ENCODE measurements at regions not wholly inside any gene's neighbourhood (a gene's known extent, or its start where the extent isn't known, plus 50 kb on each side); places are given as distances from the start of the nearest gene placed in this dataset.

DNA sequence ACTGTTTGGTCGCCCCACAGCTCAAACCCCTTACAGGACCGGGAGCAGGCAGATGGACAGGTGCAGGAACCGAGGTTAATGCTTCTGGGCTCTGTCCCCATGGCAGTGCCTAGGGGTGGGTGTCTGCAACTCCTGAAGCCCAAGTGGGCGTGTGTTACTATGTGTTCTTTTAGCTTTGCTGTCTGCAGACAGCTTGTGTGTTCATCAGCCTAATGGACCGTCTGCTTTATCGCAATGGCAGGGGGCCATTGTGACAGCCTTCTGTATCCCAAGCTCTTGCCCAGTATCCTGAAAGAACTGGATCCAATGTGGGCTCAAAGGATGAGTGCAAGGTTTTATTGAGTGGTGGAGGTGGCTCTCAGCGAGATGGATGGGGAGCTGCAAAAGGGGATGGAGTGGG is 266.7 kb downstream of the CSNK1G3 start:
- DNase-seq, result no peak
- no peak for TF ChIP-seq CTCF (IDR thresholded peaks at IDR 0.05; ENCODE audit: low read depth, low read length, missing control alignments)
- no peak overlapping the region for H3K27ac ChIP-seq
- H3K27me3 ChIP-seq (replicated peaks), result no peaks in the 10 kb centered on the region
- H3K36me3 ChIP-seq (replicated peaks), result no peaks in the 10 kb centered on the region
- no peak overlapping the region for H3K4me3 ChIP-seq (ENCODE audit: low read depth, low read length)
- in situ Hi-C loops (cut with HindIII; ENCODE audit: low pct_ligation_motif_present, low sequenced_read_pairs), result no loop called here

- Histone ChIP-seq H3K27me3 (replicated peaks) (no peaks in the 10 kb centered on the region), H3K27ac (no peak overlapping the region), H3K4me3 (ENCODE audit: low read depth, low read length) (no peak overlapping the region), H3K36me3 (replicated peaks) (no peaks in the 10 kb centered on the region)
- peak; percentile 85 for DNase-seq
- TF ChIP-seq CTCF (IDR thresholded peaks at IDR 0.05; ENCODE audit: low read depth, low read length, missing control alignments), result no peak
- in situ Hi-C loops (cut with HindIII; ENCODE audit: low pct_ligation_motif_present, low sequenced_read_pairs), result no loop called here
Observed at GRCh38 chr5:123776761-123777160, 264.8 kb downstream of the CSNK1G3 start.

DNA sequence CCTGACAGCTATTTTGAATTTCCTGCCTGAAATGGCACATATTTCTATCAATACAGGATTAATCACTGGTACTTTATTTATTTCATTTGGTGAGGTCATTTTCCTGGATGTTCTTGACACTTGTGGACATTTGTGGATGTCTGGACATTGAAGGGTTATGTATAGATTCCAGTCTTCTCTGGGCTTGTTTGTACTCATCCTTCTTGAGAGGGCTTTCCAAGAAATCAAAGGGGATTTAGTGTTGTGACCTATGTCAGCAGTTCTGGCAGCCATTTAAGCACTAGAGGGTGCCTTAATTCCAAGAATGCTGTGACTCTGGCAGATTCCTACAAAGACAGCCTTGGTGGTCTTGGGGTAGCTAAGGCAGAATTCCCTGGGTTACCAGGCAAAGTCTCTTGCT is 259.7 kb downstream of the CSNK1G3 start:
- no peak for DNase-seq
- TF ChIP-seq CTCF (IDR thresholded peaks at IDR 0.05; ENCODE audit: low read depth, low read length, missing control alignments), result no peak

DNA sequence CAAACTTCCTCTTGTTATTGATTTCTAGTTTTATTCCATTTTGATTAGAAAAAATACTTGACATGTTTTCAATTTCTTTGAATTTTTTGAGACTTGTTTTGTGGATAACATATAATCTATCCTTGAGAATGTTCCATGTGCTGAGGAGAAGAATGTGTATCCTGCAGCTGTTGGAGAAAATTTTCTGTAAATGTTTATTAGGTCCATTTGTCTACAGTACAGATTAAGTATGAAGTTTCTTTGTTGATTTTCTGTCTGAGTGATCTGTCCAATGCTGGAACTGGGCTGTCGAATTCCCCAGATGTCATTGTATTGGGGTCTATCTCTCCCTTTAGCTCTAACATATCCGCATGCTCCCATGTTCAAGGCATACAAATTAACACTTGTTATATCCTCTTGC is 251.2 kb downstream of the CSNK1G3 start:
- Histone ChIP-seq H3K4me3 (ENCODE audit: low read depth, low read length) (no peak overlapping the region), H3K36me3 (replicated peaks) (no peaks in the 10 kb centered on the region), H3K27me3 (replicated peaks) (no peaks in the 10 kb centered on the region), H3K27ac (no peak overlapping the region)
- in situ Hi-C loops (cut with HindIII; ENCODE audit: low pct_ligation_motif_present, low sequenced_read_pairs), result no loop called here
- no peak for DNase-seq
- TF ChIP-seq CTCF (IDR thresholded peaks at IDR 0.05; ENCODE audit: low read depth, low read length, missing control alignments), result no peak

More for the DNA sequence above, 259.7 kb downstream of the CSNK1G3 start:
- Histone ChIP-seq H3K36me3 (replicated peaks) (no peaks in the 10 kb centered on the region), H3K27me3 (replicated peaks) (no peaks in the 10 kb centered on the region), H3K27ac (no peak overlapping the region), H3K4me3 (ENCODE audit: low read depth, low read length) (no peak overlapping the region)
- in situ Hi-C loops (cut with HindIII; ENCODE audit: low pct_ligation_motif_present, low sequenced_read_pairs), result no loop called here

DNA sequence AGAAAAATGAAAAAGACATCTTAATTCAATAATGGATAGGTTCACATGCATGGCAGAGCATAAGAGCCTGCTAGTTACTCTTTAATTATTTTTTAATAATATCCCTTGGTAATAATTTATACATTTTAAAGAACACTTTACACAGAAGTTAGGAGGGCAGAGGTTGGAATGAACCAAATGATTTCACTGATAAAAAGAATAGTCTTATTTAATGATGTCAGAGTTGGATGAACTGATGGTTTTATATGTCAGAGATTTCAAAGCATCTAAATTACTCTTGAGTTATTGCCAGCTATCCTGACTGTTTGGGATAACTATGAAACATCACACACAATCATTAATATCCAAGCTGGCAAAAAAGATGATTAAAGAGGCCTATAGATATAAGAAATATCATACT is 244.8 kb downstream of the CSNK1G3 start:
- H3K4me3 ChIP-seq (ENCODE audit: low read depth, low read length), result no peak overlapping the region
- in situ Hi-C loops (cut with HindIII; ENCODE audit: low pct_ligation_motif_present, low sequenced_read_pairs), result no loop called here
- H3K27ac ChIP-seq, result no peak overlapping the region
- no peak for TF ChIP-seq CTCF (IDR thresholded peaks at IDR 0.05; ENCODE audit: low read depth, low read length, missing control alignments)
- DNase-seq, result no peak
- H3K27me3 ChIP-seq (replicated peaks), result no peaks in the 10 kb centered on the region
- no peaks in the 10 kb centered on the region for H3K36me3 ChIP-seq (replicated peaks)

DNA sequence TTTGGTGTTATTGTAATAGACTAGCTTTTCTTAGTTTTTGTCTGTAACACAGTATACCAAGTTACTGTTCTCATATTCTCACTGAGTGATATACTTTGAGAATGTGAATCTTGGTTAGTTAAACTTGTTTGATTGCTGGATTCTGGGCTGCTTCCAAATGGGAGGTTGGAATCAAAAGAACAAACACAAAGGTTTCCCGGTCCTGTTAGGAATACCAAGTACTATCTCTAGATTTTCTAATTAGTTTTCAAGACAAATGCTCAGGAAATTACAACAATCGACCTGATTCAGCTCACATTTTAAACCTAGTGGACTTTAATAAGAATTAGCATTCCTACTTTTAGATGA is 244.3 kb downstream of the CSNK1G3 start:
- DNase-seq, result no peak
- TF ChIP-seq CTCF (IDR thresholded peaks at IDR 0.05; ENCODE audit: low read depth, low read length, missing control alignments), result no peak
- H3K27ac ChIP-seq, result peak overlapping the region; percentile 72
- H3K4me3 ChIP-seq (ENCODE audit: low read depth, low read length), result no peak overlapping the region
- no peaks in the 10 kb centered on the region for H3K36me3 ChIP-seq (replicated peaks)
- no peaks in the 10 kb centered on the region for H3K27me3 ChIP-seq (replicated peaks)
- in situ Hi-C loops (cut with HindIII; ENCODE audit: low pct_ligation_motif_present, low sequenced_read_pairs), result no loop called here
